H9 (cell line): ENCODE measurements at regions not wholly inside any gene's neighbourhood (a gene's known extent, or its start where the extent isn't known, plus 50 kb on each side); places are given as distances from the start of the nearest gene placed in this dataset.

Experiments used
- DNase-seq: peaks from one replicate; pipeline ENCODE4 v3.0.0-alpha.2; 2017
- H2AFZ ChIP-seq: one replicate; pipeline ENCODE4 v1.6.1; 2013; ENCODE audit warnings: mild to moderate bottlenecking, low read length, control low read depth, moderate library complexity
- H2AK5ac ChIP-seq: 2 replicates; pipeline ENCODE4 v1.6.1; 2013; ENCODE audit warnings: low read length, control low read depth, mixed read lengths; ENCODE audit not compliant: insufficient read length
- H2BK120ac ChIP-seq: one replicate; pipeline ENCODE4 v1.6.1; 2013; ENCODE audit warnings: low read depth, mild to moderate bottlenecking, low read length, control low read depth, inconsistent platforms; ENCODE audit not compliant: poor library complexity, severe bottlenecking
- H2BK12ac ChIP-seq: 2 replicates; pipeline ENCODE4 v1.6.1; 2013; ENCODE audit warnings: low read length, control low read depth, mixed read lengths, low read depth; ENCODE audit not compliant: insufficient read length
- H2BK15ac ChIP-seq: 2 replicates; pipeline ENCODE4 v1.6.1; 2013; ENCODE audit warnings: low read depth, low read length, control low read depth
- H2BK20ac ChIP-seq: one replicate; pipeline ENCODE4 v1.6.1; 2013; ENCODE audit warnings: low read depth, mild to moderate bottlenecking, low read length, control low read depth, inconsistent platforms; ENCODE audit not compliant: poor library complexity, severe bottlenecking
- H2BK5ac ChIP-seq: 2 replicates; pipeline ENCODE4 v1.6.1; 2013; ENCODE audit warnings: low read length, control low read depth, mixed read lengths; ENCODE audit not compliant: insufficient read length
- H3K14ac ChIP-seq: 2 replicates; pipeline ENCODE4 v1.6.1; 2013; ENCODE audit warnings: low read length, control low read depth; ENCODE audit not compliant: insufficient read depth
- H3K18ac ChIP-seq: 2 replicates; pipeline ENCODE4 v1.6.1; 2013; ENCODE audit warnings: low read depth, mild to moderate bottlenecking, mixed read lengths, low read length, control low read depth; ENCODE audit not compliant: insufficient read length
- H3K23ac ChIP-seq: 2 replicates; pipeline ENCODE4 v1.6.1; 2013; ENCODE audit warnings: low read length, control low read depth, mixed read lengths, low read depth; ENCODE audit not compliant: insufficient read length
- H3K23me2 ChIP-seq: 2 replicates; pipeline ENCODE4 v1.6.1; 2013; ENCODE audit warnings: low read depth, mild to moderate bottlenecking, mixed read lengths, low read length, control low read depth; ENCODE audit not compliant: insufficient read length, poor library complexity, severe bottlenecking
- H3K27ac ChIP-seq: 2 replicates; pipeline ENCODE4 v1.5.1; 2013; ENCODE audit warnings: low read length, control low read depth, mixed read lengths, low read depth; ENCODE audit not compliant: insufficient read length
- H3K27me3 ChIP-seq: 2 replicates; pipeline ENCODE4 v1.6.1; 2013; ENCODE audit warnings: low read length, control low read depth, inconsistent platforms; ENCODE audit not compliant: insufficient read depth
- H3K4ac ChIP-seq: 2 replicates; pipeline ENCODE4 v1.6.1; 2013; ENCODE audit warnings: low read depth, mild to moderate bottlenecking, control low read depth, inconsistent platforms, low read length, moderate library complexity
- H3K4me1 ChIP-seq: 2 replicates; pipeline ENCODE4 v1.6.1; 2013; ENCODE audit warnings: low read length, control low read depth, inconsistent platforms; ENCODE audit not compliant: insufficient read depth
- H3K4me2 ChIP-seq: 2 replicates; pipeline ENCODE4 v1.6.1; 2013; ENCODE audit warnings: low read length, control low read depth, mixed read lengths; ENCODE audit not compliant: insufficient read length, insufficient read depth
- H3K56ac ChIP-seq: 2 replicates; pipeline ENCODE4 v1.6.1; 2013; ENCODE audit warnings: low read depth, mild to moderate bottlenecking, mixed read lengths, low read length, control low read depth; ENCODE audit not compliant: insufficient read length
- H3K79me1 ChIP-seq: 2 replicates; pipeline ENCODE4 v1.6.1; 2013; ENCODE audit warnings: low read depth, mild to moderate bottlenecking, moderate library complexity, low read length, control low read depth, inconsistent platforms; ENCODE audit not compliant: insufficient read depth, poor library complexity, severe bottlenecking
- H3K79me2 ChIP-seq: 2 replicates; pipeline ENCODE4 v1.6.1; 2013; ENCODE audit warnings: low read length, control low read depth, inconsistent platforms; ENCODE audit not compliant: insufficient read depth
- H3K9ac ChIP-seq: 2 replicates; pipeline ENCODE4 v1.6.1; 2013; ENCODE audit warnings: low read length, control low read depth, mixed read lengths; ENCODE audit not compliant: insufficient read length; ENCODE audit errors: extremely low read depth
- H3K9me3 ChIP-seq: one replicate; pipeline ENCODE4 v1.6.1; 2013; ENCODE audit warnings: low read depth, low read length, inconsistent platforms; ENCODE audit not compliant: control insufficient read depth
- H3T11ph ChIP-seq: one replicate; pipeline ENCODE4 v1.6.1; 2013; ENCODE audit warnings: mild to moderate bottlenecking, low read length, control low read depth, inconsistent platforms
- H4K20me1 ChIP-seq: one replicate; pipeline ENCODE4 v1.6.1; 2013; ENCODE audit not compliant: control insufficient read depth, insufficient read length, insufficient read depth
- H4K5ac ChIP-seq: 2 replicates; pipeline ENCODE4 v1.6.1; 2013; ENCODE audit warnings: low read depth, mild to moderate bottlenecking, mixed read lengths, low read length, control low read depth; ENCODE audit not compliant: insufficient read length
- H4K8ac ChIP-seq: replicated peaks from 2 replicates; pipeline ENCODE4 v1.6.1; 2013; ENCODE audit warnings: low read length, control low read depth, mixed read lengths, low read depth; ENCODE audit not compliant: insufficient read length
- H4K91ac ChIP-seq: 2 replicates; pipeline ENCODE4 v1.6.1; 2013; ENCODE audit warnings: low read depth, mild to moderate bottlenecking, moderate library complexity, mixed read lengths, low read length, control low read depth; ENCODE audit not compliant: insufficient read length
- H3K27ac Mint-ChIP-seq, 3 experiments: 2 replicates in 2 of 3; 3 replicates in 1 of 3; pipeline ENCODE4 v1.8.0; 2020 to 2021; ENCODE audit warnings: mixed read lengths in 3 of 3, mild to moderate bottlenecking in 1 of 3, moderate library complexity in 1 of 3
- H3K27me3 Mint-ChIP-seq: 2 replicates; pipeline ENCODE4 v1.8.0; 2021; ENCODE audit warnings: low read depth, mild to moderate bottlenecking, moderate library complexity, mixed read lengths
- H3K36me3 Mint-ChIP-seq, 3 experiments: 2 replicates in 2 of 3; 3 replicates in 1 of 3; pipeline ENCODE4 v1.8.0; 2020 to 2021; ENCODE audit warnings: low read depth in 3 of 3, mixed read lengths in 3 of 3; ENCODE audit not compliant: insufficient read depth in 1 of 3
- H3K4me1 Mint-ChIP-seq, 2 experiments: 2 replicates each; pipeline ENCODE4 v1.8.0; 2020; ENCODE audit warnings: mixed read lengths in 2 of 2
- H3K4me3 Mint-ChIP-seq, 2 experiments: 2 replicates in 1 of 2; 3 replicates in 1 of 2; pipeline ENCODE4 v1.8.0; 2020 to 2021; ENCODE audit warnings: mild to moderate bottlenecking in 2 of 2, mixed read lengths in 2 of 2, moderate library complexity in 1 of 2
- H3K9me3 Mint-ChIP-seq, 2 experiments: 2 replicates in 1 of 2; 3 replicates in 1 of 2; pipeline ENCODE4 v1.8.0; 2020; ENCODE audit warnings: mild to moderate bottlenecking in 2 of 2, mixed read lengths in 2 of 2, moderate library complexity in 1 of 2
- CTCF ChIP-seq: fragments of 200-600 bp; sonication (generic); conservative IDR thresholded peaks from 3 replicates; pipeline ENCODE4 v1.8.0; 2021; ENCODE audit warnings: antibody characterized with exemption, mild to moderate bottlenecking
- WGBS: extraction: QIAGEN DNeasy Blood & Tissue Kit; methylation state at CpG from one replicate; pipeline ENCODE4 v1.1.7; 2013; ENCODE audit warnings: missing lambda C conversion rate, low lambda C conversion rate, mixed read lengths; ENCODE audit not compliant: insufficient read length; ENCODE audit errors: extremely low coverage; 5-methylcytosine and 5-hydroxymethylcytosine counted together

DNA sequence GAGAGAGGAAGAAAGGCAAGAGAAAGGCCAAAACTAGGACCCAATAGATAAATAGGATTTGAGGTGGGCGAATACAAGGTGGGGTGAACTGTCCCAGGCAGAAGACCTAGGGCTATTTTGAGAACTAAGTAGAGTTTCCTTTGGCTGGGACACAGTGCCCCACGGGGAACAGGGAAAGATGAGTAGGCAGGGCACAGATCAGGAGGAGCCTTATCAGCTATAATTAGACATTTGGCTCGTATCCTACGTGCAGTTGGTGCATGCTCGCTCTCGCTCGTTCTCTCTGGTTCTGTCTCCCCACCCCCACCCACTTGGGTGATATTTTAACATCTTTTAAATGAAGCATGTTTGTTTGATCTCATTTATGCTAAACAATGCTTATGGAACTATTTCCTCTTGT lies 235.0 kb upstream of the JUN start:
- no peak overlapping the region for H2BK20ac ChIP-seq
- Mint-ChIP-seq H3K36me3 (peaks cover 0 to 12% (median 0%) of the 10 kb centered on the region in 3 experiments; a peak in 5 of 7 replicates), H3K4me1 (peaks cover 24 to 30% of the 10 kb centered on the region in 2 experiments), H3K4me3 (no peak overlapping the region), H3K27me3 (peaks cover 3% of the 10 kb centered on the region), H3K27ac (no peak overlapping the region; a peak in 1 of 7 replicates), H3K9me3 (peaks cover 5 to 6% of the 10 kb centered on the region in 2 experiments; a peak in 2 of 5 replicates)
- H4K8ac ChIP-seq, result no peak overlapping the region
- no peak overlapping the region for H2BK120ac ChIP-seq
- H2AFZ ChIP-seq, result no peak overlapping the region
- H4K91ac ChIP-seq, result no peak overlapping the region
- no peak overlapping the region for H2BK15ac ChIP-seq
- H2BK5ac ChIP-seq, result no peak overlapping the region
- no peak overlapping the region for H3K14ac ChIP-seq
- no peak overlapping the region for H3K18ac ChIP-seq
- H3K4me1 ChIP-seq, result no peaks in the 10 kb centered on the region; the same call in 1 of the 2 replicates
- no peaks in the 10 kb centered on the region for H3K9me3 ChIP-seq
- no peak overlapping the region for H2AK5ac ChIP-seq
- H3T11ph ChIP-seq, result no peak overlapping the region
- H3K9ac ChIP-seq, result no peak overlapping the region
- no peaks in the 10 kb centered on the region for H4K20me1 ChIP-seq
- no CpG with 5 or more reads among the region's 7 CpGs for WGBS
- H3K79me1 ChIP-seq, result no peaks in the 10 kb centered on the region
- no peak for DNase-seq
- no peak overlapping the region for H3K56ac ChIP-seq
- no peak overlapping the region for H3K23ac ChIP-seq
- no peak for TF ChIP-seq CTCF
- no peaks in the 10 kb centered on the region for H3K23me2 ChIP-seq
- no peaks in the 10 kb centered on the region for H3K27me3 ChIP-seq
- no peak overlapping the region for H4K5ac ChIP-seq
- H3K27ac ChIP-seq, result no peak overlapping the region
- no peak overlapping the region for H3K4me2 ChIP-seq
- H3K79me2 ChIP-seq, result no peaks in the 10 kb centered on the region
- no peak overlapping the region for H2BK12ac ChIP-seq
- no peak overlapping the region for H3K4ac ChIP-seq
